ENCODE measurements at regions not wholly inside any gene's neighbourhood (a gene's known extent, or its start where the extent isn't known, plus 50 kb on each side); places are given as distances from the start of the nearest gene placed in this dataset.

DNA sequence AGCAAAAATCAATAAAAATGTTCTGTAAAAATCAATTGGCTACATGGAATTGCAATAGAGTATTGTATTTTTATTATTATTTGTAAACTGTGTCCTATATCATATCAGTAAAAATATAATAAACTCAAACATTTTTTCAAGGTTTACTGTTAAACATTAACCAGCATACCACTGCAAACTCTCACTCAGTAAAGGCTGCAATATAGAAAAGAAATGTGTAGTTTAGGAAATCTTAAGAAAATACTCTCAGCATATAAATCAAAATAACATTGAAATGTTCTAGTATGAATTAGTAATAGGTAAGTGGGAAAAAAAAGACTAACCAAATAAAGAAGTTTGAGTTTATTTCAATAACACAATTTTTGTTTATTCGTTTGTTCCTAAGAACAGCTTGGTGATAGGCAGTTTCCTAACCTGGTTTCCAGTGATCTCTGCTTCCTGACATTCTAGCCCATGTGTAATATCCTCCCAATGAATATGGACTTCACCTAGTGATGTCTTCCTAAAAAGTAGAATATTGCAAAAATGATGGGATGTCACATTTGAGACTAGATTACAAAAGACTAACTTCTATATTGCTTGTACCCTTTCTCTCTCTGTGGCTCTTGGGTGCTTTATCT lies 870.1 kb downstream of the BRINP3 start:
- no peak for TF ChIP-seq CTCF (IDR thresholded peaks at IDR 0.05; ENCODE audit: low read depth, low read length)
- DNase-seq (ENCODE audit: extremely low read depth, low read depth) = no peak

- TF ChIP-seq CTCF (IDR thresholded peaks at IDR 0.05; ENCODE audit: low read depth, low read length) = no peak
- no peak for DNase-seq (ENCODE audit: extremely low read depth, low read depth)
Observed at GRCh38 chr1:189609167-189609566, 868.5 kb downstream of the BRINP3 start.

DNA sequence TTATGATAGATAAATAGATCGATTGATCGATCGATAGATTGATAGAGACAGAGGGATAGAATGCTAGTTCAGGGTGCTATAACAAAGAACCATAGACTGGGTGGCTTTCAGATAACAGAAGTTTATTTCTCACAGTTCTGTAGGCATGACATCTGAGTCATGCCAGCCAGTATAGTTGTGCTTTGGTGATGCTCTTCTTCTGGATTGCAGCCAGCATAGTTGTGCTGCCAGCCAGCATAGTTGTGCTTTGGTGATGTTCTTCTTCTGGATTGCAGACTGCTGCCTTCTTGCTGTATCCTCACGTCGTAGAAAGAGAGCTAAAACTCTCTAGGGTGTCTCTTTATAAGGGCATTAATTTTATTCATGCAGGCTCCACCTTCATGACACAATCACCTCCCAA lies 860.8 kb downstream of the BRINP3 start:
- TF ChIP-seq CTCF (IDR thresholded peaks at IDR 0.05; ENCODE audit: low read depth, low read length) = no peak

GRCh38 chr1:189619682-189620332 lies 857.9 kb downstream of the BRINP3 start:
- DNase-seq (ENCODE audit: extremely low read depth, low read depth) = no peak

More for the DNA sequence above, 860.8 kb downstream of the BRINP3 start:
- no peak for DNase-seq (ENCODE audit: extremely low read depth, low read depth)

GRCh38 chr1:189620471-189620870 lies 857.2 kb downstream of the BRINP3 start:
- DNase-seq (ENCODE audit: extremely low read depth, low read depth) = no peak
- TF ChIP-seq CTCF (IDR thresholded peaks at IDR 0.05; ENCODE audit: low read depth, low read length) = no peak

More at GRCh38 chr1:189619682-189620332, 857.9 kb downstream of the BRINP3 start:
- TF ChIP-seq CTCF (IDR thresholded peaks at IDR 0.05; ENCODE audit: low read depth, low read length) = no peak

DNA sequence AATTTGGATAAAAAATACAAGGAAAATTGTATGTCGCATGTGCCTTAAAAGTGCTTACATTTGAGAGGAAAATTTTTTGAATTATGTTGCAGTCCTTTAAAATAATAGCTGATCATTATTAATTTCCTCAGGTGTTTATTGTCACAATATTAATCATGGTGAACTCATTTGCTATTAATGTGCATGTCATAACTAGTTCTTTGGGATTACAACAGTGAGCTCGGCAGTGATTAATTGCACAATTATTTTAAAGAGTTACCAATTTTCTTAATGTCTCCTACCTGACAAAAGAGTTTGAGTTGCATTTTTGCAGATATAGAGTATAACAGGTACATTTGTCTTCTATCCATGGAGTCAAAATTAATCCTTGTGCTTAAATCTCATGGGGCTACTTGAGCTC lies 854.3 kb downstream of the BRINP3 start:
- TF ChIP-seq CTCF (IDR thresholded peaks at IDR 0.05; ENCODE audit: low read depth, low read length) = no peak
- DNase-seq (ENCODE audit: extremely low read depth, low read depth) = no peak

- TF ChIP-seq CTCF (IDR thresholded peaks at IDR 0.05; ENCODE audit: low read depth, low read length) = no peak
- no peak for DNase-seq (ENCODE audit: extremely low read depth, low read depth)
Observed at GRCh38 chr1:189627427-189627826, 850.2 kb downstream of the BRINP3 start.
